GM19240 (cell line): ENCODE measurements at regions not wholly inside any gene's neighbourhood (a gene's known extent, or its start where the extent isn't known, plus 50 kb on each side); places are given as distances from the start of the nearest gene placed in this dataset.

Source experiments
- DNase-seq: peaks from one replicate; pipeline ENCODE4 v3.0.0; 2011; ENCODE audit warnings: low spot score; ENCODE audit not compliant: insufficient read length

DNA sequence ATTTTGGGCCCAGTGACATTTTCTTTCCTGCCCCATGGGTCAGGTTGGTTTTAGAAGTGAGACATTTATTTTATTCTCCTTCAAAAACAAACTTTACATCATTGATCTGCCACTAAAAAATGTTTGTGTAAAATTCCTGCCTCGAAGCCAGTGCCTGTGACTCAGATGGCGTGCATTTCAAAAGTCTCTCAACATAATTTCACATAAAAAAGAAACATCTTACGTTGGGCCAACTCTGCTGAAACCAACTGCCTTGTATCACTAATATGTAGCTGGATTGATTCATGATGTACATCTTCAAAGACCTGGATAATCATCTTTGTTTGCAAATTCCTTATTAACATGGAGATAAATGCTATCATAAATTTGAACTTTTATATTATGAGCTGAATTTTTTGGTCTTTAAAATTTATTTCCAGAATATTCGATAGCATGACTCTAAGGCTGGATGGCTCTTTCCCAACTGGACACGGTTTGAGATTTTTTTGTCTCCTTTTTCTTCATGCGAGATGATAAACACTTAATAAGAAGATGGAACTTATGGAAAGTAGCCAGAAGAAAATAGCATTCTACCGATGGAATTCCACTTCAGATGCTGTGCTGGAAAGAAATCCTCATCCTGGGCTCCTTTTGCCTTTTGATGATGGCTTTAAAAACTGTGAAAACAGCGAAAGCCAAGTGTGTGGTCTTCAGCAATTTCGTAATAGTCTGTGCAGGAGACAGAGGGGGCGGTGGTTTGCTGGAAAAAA is 420.5 kb downstream of the FGF9 start:
- DNase-seq, result no peak

DNA sequence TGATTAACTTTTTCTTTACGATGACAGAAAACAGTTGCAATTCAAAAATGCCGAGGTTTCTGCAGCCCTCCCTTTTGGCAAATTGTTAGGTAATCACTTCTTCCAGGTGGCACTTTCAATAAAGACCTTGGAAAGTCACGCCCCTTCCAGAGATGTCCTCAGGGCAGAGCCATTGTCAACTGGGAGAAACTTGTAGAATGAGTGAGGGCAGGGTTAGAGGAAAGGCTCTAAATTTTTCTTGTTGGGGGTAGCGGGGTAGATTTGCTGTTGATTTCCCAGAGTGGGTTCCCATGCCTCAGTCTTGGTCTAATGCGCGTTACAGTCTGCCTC is 421.1 kb downstream of the FGF9 start:
- no peak for DNase-seq

DNA sequence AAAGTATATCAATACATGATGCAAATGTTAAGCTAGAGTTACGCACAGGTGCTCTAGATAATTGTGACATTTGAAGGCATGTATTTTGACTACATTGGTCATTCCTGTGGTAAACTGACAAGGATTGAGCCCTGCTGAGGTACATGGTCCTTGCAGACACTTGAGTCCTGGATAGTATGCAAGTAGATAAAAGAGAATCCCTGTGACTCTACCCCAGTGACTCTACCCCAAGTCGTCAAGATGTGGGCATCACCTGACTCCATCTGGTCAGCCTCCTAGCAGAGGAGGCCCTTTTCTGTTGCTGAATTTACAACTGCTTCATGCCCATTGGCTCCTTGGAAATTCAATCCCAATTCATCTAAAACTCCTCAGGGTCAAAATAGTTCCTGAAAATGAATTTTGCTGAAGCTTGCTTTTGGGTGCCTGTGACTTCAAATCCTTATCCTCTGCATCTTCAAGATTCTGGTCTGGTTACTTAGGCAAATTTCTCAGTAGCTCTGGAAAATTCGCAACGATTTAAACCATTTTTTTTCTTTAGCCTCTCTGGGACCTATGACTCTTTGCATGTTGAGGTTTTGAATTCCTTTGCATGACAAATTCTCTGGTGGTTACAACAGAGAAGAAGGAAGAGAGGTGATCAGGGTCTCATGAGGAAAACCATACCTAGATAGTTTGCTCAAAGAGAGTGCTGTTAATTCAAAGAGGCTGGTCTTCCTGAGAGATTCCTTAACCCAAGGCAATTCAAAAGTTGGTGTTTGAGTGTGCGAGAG is 422.1 kb downstream of the FGF9 start:
- no peak for DNase-seq

DNA sequence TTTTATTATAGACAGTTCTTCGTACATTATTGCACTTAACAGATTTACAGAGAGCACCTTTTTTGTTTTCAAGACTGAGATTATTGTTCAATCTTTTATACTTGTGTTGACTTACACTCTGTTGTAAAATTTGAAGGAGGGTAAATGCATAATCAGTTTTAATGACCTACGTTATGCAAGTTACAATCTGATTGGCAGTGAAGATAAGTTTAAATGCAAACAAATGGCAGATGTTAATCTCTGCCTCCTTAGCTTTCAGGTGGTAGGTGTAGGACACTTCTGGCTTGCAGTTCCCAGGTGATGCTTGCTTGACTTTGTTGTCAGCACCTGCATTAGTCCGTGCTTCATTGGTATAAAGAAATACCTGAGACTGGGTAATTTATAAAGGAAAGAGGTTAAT is 424.9 kb downstream of the FGF9 start:
- DNase-seq, result no peak

DNA sequence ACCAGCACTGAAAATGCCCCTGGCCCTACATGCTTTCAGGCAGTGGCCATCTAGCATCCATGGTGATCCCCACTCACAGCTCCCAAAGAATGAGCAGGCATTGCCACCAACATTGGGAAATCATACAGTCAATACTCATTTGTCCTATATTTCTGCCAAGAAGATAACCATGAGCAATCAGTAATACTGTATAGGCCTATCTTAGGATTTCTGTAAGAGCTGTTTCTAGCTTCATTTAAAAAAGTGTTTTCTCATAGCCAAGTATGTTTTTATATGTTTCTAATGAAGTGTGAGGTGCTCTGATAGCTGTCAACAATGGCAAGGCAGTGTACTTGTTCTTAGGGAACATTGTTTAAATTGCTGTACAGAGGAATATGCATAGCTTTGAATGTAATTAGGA is 428.7 kb downstream of the FGF9 start:
- no peak for DNase-seq

DNA sequence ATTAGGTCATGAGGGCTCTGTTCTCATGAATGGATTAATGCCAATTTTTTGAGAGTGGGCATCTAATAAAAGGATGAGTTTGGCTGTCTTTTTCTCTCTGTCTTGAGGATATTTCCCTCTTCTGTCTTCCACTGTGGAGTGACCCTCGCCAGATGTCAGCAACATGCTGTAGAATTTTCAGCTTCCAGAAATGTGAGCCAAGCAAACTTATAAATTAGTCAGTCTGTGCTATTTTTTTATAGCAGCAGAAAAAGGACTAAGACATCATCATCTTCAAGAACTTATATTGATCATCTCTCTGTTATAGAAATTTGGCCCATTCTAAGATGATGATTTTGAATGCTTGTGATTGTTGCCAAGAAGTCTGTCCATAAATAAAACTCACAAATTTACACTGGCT is 431.4 kb downstream of the FGF9 start:
- no peak for DNase-seq

DNA sequence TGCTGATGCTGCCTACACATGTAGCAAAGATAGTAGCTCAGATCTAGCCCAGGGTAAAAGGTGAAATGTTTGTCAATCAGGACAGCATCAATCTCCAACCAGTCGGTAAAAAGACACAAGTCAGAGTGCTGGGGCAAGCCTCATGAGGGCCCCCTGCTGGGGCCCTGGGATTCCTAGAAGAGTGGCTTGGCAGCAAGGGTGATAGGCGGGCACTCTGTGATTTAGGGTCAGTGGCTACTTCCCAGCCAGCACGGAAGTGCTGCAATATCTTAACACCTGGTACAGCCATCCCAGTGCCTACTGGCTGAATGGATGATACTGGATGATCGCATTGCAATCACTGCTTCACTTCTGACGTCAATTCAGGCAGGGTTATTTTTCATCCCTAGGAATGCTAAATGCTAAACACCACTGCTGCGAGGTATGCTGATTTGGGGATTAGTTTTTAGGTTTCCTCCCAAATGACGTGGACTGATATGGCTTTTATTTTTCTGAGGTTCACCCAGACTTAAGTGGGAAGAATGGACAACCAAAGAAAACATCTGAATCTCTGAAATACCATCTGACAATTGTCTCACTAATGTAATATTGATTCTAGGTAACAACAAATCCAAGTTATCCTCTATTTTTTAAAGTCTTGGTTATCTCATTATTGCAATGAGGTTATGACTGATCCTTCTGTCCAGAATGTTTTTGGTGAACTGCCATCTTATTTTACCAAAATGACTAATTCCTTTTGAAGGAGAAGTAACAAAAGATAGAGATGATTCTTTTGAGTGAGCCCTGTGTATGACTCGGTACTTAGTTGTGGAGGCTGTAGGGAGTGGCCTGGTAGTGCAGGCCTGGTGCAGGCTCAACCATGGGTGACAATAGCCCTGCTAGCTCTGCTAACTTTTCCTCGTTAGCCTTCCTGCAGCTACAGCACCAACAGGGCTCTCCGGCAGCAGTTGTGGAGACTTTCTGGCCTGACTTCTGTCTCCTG is 432.5 kb downstream of the FGF9 start:
- DNase-seq, result no peak

DNA sequence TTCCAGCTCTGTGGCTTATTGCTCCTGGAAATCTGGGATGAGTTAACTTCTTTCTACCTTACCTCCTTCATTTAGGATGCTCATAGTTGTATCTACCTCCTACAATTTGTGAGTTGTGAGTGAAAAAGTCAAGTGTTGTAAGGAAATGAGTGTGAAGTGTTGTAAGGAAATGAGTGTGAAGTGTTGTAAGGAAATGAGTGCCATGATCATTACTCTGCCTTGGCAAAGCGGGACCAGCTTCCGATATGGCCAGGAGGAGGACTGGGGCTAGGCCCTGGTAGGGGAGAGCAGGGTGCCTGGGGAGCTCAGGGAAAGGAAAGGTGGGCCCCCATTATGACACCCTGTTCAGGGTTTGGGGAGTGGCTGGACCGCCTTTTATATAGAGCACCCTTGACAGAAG is 435.2 kb downstream of the FGF9 start:
- no peak for DNase-seq

DNA sequence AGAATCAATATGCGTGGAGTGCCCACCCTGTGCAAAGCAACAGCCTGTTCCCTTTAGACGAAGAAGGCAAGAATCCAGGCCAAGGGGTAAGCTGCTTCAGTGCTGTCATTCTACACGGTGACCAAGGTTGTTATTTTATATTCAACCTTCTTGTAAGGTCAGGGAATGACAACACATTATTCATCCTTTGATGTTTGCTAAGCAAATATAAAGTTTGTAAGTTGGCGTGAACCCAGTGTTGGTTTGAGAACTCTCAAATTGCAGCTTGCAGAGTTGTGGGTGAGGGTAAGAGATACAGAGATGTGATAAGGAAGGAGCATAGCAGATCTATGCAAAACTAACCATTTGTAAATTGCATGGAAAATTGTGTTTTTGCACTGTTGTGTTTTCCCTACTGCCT is 436.7 kb downstream of the FGF9 start:
- DNase-seq, result no peak

DNA sequence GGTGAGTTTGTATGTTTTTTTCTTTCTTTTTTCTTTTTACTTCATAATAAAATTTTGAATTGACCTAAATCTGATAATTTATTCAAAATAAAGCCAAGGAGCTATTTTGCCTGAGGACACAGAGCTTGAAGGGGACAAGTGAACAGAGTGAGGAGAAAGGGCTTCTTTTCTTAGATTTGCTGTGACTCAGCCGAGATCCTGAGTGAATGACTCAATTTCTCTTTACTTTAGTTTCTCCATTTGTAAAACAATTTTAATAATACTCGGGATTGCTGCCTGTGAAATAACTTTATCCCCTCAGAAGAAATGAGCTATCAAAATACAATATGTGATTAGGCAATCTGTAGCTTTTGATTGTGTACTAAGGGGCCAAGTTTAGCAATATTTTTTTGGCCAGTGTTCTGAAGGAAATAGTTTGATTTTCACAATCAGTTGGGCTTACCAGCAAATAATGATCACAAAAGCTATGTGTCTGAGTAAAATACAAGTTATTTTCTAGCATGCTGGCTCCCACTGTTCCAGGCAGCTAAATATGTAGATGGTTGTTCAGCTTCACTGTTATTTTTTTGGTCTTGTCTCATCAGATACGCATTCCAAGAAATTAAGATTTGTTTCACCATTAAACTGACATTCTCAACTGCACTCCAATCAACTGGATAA is 437.5 kb downstream of the FGF9 start:
- DNase-seq, result no peak

DNA sequence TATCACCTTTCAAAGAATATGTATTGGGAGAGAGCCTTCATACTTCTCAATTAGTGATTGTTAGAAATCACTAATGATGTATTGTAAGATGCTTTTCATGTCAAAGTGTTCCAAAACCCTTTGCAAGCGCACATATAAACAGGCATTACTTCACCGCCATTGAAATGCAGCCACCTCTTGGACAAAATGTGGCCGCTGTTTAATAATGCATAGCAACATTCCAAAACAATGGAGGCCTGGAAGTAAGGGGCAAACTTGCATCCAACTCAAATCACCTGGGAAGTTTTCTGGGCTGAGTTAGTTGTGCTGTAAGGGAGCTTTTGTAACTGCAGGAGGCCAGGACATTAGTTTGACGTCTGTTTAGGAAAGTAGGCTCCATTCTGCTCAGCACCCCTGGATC is 438.1 kb downstream of the FGF9 start:
- DNase-seq, result no peak

DNA sequence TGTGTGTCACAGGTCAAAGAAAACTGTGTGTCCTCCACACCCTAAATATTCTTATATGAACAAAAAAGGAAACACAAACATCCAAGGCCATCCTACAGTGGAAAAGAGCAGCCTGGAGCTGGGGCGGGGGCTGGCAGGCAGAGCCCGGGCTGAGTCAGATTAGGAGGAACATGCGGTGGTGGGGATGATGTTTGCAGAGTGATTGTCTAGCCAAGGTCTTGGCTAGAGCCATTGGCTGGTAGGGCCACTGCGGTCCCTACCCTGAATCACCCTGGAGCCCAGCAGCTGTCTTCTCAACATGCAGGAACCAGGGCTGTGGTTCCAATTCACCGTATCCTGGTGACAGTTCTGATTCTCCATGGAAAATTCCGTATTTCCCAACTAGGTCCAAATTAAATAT is 439.5 kb downstream of the FGF9 start:
- no peak for DNase-seq

DNA sequence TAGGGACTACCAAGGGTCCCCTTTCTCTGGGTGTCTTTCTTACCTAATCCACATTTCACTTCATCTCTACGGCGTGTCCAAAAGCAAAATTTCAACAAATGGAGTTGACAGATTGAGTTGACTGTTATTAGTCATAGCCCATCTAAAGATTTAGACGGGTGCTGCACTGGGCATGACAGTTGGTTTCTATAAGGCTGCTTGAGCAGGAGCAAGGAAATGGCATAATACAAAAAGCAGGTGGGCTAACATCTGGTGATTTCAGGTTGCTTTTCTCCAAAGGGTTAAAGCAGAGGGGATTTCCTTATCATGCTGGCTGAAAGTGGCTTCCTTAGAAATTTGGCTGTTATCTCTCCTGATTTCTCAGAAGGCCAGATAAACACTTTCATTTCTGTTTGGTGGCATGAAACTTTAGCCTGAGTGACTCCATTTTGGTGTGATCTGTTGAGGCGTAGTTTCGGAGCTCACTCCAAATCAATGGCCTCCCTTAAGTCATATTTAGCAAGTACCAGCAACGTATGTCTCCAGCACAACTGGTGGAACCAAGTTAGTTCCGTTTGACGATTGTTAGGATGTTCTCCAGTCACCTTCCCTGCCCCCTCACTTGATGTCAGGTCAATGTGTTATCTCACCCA is 440.4 kb downstream of the FGF9 start:
- no peak for DNase-seq

DNA sequence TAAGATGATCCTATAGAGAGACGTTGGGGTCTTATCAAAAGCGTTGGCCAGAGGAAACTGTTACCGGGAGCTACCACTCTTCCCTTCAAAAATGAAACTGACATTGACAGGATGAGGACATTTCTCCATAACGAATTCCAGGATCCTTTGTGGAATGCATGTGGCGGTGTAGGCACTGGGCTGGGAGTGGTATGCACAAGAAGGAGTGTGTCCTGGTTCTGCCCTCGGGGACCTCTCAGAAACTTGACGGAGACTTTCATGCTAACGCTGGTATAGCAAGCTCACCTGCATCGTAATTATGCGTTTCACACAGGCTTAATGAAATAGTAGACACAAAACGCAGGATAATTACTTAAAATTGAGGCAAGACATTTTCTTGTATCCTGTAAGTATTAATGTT is 441.1 kb downstream of the FGF9 start:
- DNase-seq, result no peak

DNA sequence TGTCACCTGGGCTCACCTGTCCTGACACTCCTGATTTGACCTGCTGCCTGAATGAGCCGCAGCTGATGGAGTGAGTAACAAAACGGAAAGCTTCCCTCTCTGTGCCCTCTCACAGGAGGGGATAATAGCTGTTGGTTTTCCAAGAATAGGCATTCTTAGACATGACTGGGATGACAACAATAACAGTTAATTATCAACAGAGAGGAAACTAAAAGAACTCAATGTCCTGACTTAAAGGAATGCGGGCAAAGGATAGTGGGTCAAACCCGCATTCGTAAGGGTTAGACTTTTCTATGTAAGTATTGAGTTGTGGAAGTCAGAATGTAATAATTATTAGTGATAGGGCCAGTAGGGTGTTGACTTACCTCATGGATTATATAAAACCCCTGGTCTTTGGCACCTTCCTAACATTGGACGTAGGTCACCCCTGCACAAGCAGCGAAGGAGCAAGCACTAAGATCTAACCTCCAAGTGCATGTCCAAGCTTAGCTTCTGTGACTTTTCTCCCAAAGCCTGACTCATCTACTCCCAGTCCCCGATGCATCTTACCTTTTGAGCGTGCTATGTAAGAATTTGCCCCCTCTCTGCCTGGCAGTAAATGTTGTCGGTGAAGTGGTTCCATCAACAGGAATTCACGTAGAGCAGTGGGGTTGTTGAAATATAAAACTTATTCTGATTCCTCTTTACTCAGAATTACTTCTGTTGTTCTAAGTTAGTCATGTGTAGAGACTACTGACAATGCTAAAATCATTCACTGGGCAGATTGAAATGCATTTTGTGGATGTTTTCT is 442.3 kb downstream of the FGF9 start:
- DNase-seq, result no peak

DNA sequence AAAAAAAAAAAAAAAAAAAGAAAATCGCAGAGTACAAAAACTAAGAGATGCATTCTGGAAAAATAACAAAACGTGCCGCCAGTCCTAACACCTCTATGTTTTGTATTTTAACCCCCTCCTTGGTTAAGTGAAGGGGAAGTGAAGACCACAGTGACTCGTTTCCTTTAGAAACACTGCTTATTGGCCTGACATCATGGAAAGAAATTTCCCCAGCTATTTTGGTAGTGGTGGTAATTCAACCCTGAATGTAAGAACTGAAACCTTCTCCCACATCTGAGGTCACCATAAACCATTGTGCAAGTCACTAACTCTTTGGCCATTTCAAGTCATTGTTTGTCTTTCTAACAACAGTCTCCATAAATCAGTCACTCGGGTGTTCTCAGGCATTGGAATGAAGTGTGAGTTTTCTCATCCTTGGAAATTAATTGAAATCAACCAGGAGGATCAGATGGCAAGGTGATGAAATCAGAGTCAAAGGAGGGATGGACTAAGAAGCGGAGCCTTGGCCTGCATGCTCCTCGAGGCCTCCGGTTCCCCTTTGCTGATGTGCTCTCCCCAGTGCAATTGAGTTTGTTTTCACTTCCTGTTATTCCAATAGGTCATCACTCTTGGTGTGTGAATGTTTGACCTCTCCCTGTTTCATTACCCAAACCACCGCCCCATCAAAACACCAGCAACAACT is 443.9 kb downstream of the FGF9 start:
- peak; percentile 69 for DNase-seq

DNA sequence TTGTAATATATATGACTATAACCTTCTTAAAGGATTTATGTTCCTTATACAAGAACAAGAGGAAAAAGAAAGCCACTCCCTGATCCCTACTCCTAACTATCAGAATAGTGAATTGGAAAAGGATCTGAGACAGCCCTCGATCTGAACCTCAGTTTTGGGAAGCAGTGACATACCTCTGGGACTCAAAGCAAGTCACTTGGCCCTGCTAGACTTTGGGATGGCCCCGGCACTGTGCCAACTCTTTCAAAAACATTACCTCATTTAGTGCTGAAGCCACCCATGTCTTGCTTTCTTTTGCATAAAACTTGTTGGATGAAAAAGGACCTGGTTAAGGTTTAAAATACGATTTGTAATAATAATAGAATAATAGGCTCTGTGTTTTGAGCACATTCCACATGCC is 447.3 kb downstream of the FGF9 start:
- DNase-seq, result no peak

DNA sequence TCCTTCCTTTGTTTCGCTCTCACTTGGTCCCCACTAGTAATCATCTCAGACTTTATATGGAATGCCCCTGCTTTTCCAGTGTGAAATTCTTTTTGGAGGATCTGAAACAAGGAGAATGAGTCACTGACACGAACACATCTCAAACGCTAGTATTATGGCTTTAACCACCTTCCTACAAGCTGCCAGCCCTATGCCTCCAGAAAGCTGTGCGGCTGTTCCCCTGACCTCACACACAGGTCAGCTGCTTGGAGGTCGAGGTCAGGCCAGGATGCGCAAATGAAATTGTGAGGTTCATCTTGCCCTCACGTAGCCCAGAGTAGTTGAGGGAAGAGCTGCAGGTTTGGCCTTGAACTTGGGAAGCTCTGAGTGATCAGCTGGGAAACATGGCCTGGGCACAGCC is 449.8 kb downstream of the FGF9 start:
- no peak for DNase-seq

DNA sequence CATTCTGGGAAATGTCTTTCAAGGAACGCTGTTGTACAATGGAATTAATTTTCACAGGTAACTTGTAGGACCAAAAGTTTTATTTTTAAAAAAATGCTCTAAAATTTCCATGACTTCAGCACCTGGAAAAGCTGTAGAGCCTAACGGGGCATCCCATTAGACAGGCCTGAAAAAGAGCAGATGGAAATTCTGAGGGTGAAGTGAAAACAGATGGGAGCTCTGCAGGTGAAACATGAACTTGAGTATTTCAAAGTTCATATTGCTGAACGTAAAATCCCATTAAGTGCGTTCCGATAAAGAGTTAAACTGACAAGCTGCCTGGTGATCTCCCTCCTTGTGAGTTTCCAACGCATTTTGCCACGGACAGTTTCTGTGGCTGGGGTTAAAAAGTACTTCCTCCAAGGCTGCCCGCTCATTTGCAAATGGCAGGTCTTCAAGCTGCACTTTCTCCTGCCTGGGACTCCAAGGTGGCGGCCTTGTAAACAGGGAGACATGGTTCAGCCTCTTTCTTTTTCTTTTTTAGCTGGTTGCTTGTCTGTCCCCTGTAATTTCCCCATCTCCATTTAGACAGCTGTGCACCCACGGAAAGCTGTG is 450.4 kb downstream of the FGF9 start:
- DNase-seq, result no peak
